HG02870 (cell line): ENCODE measurements at regions not wholly inside any gene's neighbourhood (a gene's known extent, or its start where the extent isn't known, plus 50 kb on each side); places are given as distances from the start of the nearest gene placed in this dataset.
A peak's percentile ranks its signal among the peaks of the same experiment; 100 is the strongest.

ENCODE experiments used
- ATAC-seq: cut with Tn5 transposase; IDR thresholded peaks from one replicate; pipeline ENCODE4 v1.9.1; 2021; ENCODE audit warnings: mild to moderate bottlenecking, moderate library complexity; ENCODE audit not compliant: unreplicated experiment

DNA sequence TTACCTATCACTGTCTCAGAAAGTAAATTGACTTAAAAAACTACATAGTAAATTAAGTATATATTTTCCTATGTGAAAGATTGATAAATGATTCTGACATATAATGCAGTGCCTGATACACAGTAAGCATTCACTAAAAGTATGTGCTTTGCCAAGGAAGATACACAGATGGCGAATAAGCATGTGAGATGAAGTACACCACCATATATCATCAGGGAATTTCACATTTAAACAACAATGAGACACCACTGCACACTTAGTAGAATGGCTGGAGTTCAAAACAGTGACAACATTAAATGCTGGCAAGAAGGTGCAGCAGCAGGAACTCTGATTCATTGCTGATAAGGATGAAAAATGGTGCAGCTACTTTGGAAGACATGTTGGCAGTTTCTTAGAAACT is 1118.8 kb downstream of the DTWD2 start:
- ATAC-seq = no peak

DNA sequence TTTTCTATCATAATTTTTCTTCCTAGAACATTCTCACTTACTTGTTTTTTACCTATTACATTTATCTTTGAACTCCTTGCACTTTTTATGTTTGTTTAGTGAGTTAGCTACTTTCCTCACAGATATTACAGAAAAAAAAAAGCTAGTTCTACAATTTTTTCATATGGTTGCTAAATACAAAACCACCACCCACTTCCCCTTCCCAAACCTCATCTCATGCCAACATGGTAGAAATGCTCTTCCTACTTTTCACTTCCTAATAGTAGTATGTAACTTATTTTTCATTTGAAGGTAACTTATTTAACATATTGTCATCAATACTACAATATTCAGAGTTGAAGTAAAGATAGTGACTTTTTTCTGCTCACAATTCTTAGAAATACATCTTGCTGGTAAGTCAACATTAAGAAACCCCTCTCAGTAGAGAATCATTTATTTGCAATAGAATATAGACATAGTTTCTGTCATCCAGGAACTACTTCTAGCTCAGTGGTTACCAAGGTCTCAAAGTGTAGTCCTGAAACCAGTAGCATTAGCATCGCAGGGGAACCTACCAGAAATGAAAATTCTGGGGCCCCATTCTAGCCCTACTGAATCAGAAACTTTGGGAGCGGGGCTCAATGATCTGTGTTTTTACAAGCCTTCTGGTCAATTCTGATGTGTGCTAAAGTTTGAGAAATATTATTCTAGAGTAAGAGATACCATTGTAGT is 1124.6 kb downstream of the DTWD2 start:
- peak; percentile 58 for ATAC-seq

DNA sequence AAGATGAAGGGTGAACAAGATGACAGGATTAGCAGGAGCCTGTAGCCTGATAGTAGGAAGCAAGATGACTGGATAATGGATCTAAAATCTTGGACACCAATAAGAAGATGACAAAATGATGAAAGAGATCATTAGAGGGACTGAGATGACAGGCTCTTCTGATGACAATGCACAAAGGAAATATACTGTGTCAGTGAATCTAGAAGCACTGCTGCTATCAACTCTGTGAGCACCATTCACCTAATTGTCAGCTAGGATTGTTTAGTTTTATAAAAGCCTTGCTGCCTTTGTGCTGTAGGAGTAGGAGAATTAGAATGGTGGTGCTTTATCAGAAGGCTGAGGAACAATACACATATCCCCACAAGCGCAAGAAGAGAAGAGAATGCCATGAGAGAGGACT is 1127.8 kb downstream of the DTWD2 start:
- no peak for ATAC-seq

DNA sequence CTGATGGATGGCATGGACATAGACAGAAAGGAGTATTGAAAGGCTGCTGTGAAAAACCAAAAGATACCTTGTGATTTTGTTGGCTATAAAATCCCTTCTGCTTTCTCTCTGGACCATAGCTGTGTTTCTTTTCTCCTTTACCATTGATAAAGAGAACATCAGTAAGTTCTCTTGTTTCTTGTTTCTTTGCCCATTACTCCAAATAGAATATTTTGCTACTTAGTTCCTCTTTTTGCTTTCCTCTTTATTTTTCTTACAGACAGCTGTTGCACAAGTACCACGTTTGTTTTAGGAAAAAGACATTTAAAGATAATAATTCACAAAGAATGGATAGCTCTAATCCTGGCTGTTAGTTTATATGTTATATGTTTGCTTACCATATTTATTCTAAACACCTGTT is 1129.2 kb downstream of the DTWD2 start:
- no peak for ATAC-seq

DNA sequence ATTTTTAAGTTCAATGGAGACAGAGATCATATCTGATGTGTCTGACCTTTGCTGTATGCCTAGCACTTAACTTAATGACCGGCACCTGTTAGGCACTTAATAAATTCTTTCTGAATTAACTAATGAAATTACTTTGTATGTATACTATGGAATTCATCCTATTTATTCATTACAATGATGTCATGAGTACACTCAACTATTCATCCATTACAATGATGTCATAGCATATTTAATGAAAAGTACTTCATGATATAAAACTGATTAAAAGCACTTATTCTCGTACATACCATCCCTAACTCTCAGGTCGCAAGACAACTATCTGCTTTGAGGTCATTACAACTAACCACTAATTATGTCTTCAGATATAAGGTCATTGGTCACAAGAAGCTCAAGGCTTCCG is 1131.6 kb downstream of the DTWD2 start:
- ATAC-seq = no peak

DNA sequence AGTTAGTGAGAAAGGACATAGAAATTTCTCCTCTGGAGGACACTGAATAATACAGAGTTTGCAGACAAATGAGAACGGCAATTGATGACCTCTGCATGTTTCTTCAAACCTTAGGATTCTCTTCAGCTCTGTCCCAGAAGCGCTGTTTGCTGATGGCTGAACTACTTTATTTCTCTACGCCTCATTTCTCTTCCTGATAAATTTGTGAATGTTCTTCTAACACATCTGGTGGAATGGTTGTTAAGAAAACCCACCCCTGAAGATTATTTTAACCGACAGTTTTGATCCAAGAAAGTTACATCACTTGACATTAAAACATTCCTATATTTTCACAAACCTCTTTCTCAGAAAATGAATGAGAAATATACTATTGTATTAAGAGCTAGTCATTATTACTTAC is 1150.6 kb downstream of the DTWD2 start:
- ATAC-seq = no peak

DNA sequence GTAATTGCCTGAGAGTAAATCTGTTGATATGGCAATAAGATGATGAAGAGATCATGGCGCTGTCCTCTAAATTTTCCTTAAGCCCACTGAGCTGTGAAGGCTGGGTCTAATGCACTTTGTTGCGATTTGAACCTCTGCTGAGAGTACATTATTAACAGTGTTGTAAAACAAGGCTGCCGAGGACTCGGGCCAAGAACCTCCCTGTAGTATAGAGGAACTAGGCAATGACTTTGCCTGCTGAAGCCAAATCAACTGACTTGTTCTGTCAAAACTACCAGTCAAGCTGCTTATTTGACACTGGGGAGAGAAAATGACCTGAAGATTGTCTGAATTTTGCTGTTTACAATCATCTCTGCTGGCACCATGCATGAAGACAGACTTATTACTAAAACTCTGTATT is 1154.7 kb downstream of the DTWD2 start:
- ATAC-seq = no peak

DNA sequence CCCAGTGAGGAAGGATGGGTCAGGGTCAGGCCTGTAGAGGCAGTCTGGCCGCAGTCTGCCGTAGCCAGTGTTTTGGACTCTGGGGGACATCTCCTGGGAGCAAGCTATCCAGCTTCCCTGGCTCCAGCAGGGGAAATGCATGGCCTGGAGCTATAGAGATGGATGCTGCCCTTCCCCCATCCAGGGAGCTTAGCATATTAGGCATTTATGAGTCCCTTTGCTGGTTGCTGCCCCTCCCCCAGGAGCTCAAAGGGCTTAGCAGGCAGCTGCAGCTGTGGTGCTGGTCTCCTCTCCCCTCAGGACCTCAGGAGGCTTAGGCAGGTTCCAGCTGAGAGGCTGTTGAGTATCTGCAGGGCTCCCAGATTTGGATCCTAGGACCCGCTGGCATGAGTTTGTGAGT is 1158.7 kb downstream of the DTWD2 start:
- no peak for ATAC-seq

DNA sequence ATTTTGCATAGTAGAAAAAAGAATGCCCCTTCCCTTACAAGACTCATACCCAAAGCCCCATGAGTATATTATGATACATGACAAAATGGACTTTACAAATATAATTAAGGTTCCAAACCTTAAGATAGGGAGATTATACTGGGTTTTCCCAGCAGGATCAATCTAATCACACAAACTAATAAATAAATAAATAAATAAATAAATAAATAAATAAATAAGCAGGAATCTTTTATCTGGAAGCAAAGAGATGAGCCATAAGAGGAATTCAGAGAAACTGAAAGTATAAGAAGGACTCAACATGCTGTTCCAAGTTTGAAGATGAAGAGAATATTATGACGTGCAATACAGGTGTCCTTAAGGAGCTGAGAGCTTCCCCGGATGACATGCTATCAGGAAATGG is 1174.5 kb downstream of the DTWD2 start:
- ATAC-seq = no peak

DNA sequence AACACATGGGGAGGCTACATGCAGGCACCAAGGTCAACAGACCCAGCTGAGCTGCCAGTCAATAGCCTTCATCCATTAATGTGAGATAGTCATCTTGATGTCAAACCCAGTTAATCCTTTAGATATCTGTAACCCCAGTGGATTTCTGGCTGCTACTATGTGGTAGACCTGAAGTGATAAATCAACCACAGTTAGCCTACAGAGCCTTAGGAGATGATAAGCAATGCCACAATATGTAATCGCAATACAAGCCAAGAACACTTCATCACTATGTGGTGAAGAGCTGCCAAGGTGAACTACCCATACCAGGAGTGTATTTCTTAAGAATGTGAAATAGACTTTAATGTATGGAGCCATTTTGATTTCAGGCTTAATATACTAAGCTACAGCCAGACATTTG is 1175.5 kb downstream of the DTWD2 start:
- no peak for ATAC-seq

DNA sequence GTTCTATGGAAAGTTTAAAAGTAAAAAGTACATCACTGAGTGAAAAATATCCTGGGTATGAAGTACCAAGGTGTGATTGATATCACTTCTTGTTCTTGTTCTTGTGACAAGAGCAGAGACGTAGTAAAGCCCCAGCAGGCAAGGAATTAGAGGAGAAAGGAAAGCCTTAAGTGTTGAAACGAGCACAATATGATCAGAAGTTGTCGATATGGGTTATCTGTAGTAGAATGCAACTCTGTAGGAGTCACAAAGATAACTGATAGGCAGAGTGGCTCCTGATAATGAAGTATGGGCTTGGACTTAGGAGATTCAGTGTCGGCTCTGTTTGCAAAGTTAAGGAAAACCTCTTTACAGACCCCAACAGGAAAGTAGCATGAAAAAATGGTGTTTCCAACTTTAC is 1179.1 kb downstream of the DTWD2 start:
- ATAC-seq = no peak

DNA sequence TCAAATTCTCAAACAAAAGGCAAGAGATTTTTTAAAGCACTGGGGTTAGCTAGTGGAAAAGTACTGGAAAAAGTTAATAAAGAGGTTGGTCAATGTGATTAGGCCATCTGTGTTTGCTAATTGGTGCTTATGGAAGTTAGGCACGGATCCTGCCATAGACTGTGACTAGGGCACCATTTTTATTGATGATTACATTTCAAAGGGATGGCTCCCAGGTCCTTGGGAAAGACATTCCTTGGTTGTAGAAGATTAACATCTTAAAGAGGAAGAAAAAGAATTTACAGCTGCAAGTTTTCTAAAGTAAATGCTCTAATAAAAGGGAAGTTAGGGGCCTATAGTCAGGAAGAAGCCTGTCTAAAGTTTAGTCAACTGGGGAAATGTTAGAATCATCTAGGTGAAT is 1183.3 kb downstream of the DTWD2 start:
- ATAC-seq = no peak

DNA sequence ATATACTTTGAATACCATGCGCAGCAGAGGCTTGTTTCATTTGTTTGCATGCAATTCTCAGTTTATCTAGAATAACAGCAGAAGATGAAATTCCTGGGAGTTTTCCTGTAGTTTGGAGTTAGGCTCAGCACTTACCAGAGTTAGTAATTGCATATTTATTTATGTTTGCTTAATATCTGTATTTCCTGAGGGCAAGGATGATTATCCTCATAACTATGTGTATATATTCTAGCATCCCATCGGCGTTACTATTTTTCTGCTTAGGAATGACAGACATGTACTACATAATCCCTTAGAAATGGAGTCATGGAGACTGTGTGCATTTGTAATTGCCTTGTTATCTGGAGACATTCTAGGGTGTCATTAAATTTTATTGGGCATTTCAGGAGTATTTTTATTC is 1184.8 kb downstream of the DTWD2 start:
- no peak for ATAC-seq

DNA sequence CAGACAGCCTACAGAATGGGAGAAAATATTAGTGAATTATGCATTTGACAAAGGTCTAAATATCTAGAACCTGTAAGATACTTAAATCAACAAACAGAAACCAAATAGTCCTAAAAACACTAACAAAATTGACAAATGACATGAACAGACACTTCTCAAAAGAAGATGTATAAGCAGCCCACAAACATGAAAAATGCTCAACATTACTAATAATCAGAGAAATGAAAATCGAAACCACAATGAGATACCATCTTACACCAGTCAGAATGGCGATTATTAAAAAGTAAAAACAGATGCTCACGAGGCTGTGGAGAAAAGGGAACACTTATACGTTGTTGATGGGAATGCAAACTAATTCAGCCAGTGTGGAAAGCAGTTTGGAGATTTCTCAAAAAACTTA is 1186.8 kb downstream of the DTWD2 start:
- no peak for ATAC-seq

DNA sequence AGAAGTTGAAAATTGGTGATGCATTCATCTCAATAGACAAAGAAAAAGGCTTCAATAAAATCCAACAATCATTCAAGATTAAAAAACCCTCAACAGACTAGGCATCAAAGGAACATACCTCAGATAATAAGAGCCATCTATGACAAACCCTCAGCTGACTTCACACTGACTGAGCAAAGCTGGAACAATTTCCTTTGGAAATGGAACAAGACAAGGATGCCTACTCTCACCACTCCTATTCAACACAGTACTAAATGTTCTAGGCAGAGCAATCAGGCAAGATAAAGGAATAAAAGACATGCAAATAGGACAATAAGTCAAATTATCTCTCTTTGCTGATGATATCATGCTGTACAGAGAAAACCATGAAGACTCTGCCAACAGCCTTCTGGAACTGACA is 1188.1 kb downstream of the DTWD2 start:
- ATAC-seq = no peak

DNA sequence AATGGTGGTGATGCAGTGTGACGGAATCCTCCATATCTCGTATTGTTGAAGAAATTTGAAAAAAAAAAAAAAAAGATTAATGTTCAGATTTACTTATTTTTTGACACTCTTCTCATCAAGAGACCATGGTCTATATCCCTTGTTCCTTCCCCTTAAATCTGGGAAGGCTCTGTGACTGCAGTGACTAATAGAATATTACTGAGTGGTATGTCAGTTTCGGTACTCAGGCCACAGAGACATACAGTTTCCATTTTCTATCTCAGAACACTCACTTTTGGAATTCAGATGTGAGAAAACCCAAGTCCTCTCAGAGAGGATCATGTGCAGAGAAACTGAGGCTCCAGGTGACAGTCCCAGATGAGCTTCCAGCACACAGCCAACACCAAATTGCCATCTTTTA is 1193.5 kb downstream of the DTWD2 start:
- no peak for ATAC-seq

DNA sequence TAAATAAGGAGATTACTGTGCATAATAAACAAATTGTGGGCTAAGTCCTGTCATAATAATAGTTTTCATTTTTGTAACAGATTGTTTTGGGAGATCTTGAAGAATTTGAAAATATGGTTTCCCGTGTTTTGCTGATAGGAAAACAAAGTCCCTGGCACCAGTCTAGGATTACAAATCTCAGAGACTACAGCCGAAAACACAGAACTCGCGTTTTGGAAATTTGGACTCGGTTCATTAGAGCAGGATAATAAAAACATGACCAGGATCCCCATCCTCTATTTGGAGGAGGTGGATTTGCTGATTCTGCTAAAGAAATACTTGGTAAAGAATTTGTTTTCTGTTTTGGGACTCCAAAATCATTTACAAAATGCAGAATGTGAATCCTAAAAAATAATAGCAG is 1194.4 kb downstream of the DTWD2 start:
- no peak for ATAC-seq

DNA sequence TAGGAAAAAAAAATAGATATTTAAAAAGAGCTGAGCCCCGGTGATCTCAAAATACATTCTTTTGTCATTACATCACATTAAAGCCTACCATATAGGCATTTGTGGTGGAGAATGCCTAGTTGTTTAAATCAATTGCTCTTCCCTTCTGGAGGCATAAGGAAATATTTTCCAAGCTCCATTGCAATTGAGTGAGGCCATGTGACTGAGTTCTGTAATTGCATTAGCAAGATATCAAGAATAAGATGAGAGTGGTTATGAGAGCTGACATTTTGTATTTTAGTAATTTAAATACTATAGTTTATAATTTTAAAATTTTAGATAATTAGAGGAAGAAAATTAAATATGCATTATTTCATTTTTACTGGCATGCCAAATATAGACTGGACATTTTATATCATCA is 1195.9 kb downstream of the DTWD2 start:
- ATAC-seq = no peak

DNA sequence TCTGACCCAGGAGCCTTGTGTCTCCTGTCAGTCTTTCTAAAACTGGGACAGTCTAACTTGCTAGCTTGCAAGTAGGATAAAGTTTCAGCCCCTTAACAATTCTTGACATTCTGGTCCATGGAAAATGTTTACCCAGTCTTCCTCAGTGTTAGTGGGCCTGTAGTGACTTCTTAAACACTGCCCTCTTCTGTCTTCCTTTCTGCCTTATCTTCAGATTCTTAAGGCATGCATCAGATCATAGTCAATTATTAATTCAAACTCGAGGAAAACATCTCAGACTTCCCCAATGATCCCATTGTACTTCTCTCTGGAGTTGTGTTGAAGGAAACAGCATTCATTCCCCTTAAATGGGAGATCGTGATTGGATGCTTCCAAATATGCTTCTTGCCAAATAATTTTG is 1199.8 kb downstream of the DTWD2 start:
- ATAC-seq = no peak

DNA sequence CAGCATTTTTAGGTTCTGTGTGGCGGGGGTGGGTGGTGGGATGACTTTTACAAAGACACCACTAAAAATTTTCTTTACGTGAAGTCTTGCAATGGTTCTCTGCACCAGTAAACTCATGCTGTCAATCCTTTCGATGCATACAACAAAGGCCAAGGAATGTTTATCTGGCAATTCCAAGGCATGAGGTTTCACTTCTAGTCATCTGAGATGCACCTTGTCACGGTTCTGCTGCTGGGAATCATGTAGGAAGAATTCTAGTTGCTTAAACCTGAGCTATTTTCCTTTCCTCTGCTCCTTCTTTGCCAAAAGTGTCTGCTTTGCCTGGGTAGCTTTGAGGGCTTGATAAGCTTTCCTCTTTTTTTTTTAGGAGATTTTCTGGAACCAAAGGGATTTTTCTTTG is 1204.5 kb upstream of the SEMA6A start:
- ATAC-seq = no peak

DNA sequence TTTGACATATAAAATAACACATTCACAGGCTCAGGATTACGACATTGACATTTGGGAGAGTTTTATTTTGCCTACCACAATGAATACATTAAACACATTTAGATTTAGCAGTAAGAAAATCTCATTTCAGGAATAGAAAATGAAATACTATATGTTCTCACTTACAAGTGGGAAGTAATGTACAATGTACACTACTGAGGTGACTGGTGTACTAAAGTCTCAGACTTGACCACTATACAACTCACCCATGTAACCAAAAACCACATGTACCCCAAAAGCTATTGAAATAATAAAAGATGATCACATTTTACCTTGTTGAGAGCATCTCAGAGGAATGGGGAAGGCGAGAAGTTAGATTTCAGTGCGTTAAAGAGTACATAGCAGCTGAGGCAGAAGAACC is 1202.4 kb upstream of the SEMA6A start:
- peak; percentile 86 for ATAC-seq

DNA sequence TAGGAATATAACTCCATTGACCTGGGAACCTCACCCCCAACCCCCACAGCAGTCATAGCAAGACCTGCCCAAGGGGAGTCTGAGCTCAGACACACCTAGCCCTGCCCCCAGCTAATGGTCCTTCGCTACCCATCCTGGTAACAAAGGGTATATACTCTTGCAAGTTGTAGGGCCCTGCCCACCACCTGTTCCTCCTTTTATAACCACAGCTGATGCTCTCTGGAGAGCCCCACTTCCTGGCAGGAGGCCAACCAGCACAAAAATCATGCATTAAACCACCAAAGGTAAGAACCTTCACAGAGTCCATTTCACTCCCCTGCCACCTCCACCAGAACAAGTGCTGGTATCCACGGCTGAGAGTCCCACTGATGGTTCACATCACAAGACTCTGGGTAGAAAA is 1195.3 kb upstream of the SEMA6A start:
- no peak for ATAC-seq

DNA sequence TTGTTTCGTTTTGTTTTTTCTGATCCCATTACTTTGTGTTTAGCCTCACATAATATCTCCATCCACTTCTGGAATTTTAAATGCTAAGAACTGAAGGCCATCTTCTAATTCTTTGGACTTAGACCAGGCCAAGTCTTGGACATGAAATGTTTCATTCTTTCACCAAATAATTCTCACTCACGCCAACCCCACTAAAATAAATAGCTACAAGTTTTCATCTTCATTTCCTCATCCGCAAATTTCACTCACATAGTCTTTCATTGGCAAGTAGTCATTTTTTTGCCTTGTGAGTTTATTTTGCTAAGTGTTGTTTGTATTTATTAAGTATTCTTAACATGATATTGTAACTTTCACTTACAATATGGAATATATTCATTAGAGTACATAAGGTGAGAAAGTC is 1188.6 kb upstream of the SEMA6A start:
- no peak for ATAC-seq

DNA sequence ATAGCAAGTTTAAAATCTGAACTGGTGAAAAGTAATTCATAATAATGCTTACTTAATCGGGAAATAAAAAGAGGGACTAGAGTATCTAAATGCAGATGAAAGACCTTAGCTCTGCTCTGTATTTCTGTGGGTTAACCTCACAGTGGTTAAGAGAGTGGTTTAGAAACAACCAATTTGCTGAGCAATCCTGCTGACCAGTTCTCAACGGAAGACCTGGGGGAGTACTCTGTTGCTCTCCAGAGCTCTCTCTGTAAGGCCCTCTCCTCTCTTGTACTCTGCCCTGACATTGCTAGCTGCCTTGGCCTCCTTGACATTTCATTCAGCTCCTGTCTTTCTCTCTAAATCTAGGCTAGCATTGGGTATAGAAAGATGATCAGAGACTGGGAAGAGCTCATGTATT is 1186.6 kb upstream of the SEMA6A start:
- ATAC-seq = no peak
